H1 (cell line): ENCODE measurements at regions not wholly inside any gene's neighbourhood (a gene's known extent, or its start where the extent isn't known, plus 50 kb on each side); places are given as distances from the start of the nearest gene placed in this dataset.

ENCODE experiments used
- CBX5 ChIP-seq: fragments of 300-800, 300-1000 bp; sonication (generic); IDR thresholded peaks from 2 replicates; pipeline ENCODE4 v1.7.1; 2016; ENCODE audit warnings: antibody characterized with exemption, low read length, low read depth
- NRF1 ChIP-seq: IDR thresholded peaks from 2 replicates; pipeline ENCODE4 v1.6.1; 2011; ENCODE audit warnings: mild to moderate bottlenecking, low read depth, low read length, improper control_type of control experiment
- RFX5 ChIP-seq: IDR thresholded peaks from 2 replicates; pipeline ENCODE4 v1.6.1; 2011; ENCODE audit warnings: low read depth, low read length, improper control_type of control experiment, borderline replicate concordance
- SAP30 ChIP-seq: fragments of 300-600 bp; sonication (generic); IDR thresholded peaks from 2 replicates; pipeline ENCODE4 v1.7.1; 2012; ENCODE audit warnings: low read length, moderate library complexity, mild to moderate bottlenecking, inconsistent platforms; ENCODE audit not compliant: insufficient read depth, insufficient replicate concordance
- TAF1 ChIP-seq: IDR thresholded peaks from 2 replicates; pipeline ENCODE4 v1.6.1; 2011; ENCODE audit warnings: mild to moderate bottlenecking, low read depth, low read length
- TF ChIP-seq, protein P1 (sequence below): fragments of 300-600 bp; sonication (generic); IDR thresholded peaks from 2 replicates; pipeline ENCODE4 v1.7.1; 2012; ENCODE audit warnings: low read length, moderate library complexity, mild to moderate bottlenecking, inconsistent platforms; ENCODE audit not compliant: insufficient replicate concordance

GRCh38 chr4:89619206-89619962 is 217.6 kb downstream of the SNCA start (continued):
- TF ChIP-seq, protein P1, sequence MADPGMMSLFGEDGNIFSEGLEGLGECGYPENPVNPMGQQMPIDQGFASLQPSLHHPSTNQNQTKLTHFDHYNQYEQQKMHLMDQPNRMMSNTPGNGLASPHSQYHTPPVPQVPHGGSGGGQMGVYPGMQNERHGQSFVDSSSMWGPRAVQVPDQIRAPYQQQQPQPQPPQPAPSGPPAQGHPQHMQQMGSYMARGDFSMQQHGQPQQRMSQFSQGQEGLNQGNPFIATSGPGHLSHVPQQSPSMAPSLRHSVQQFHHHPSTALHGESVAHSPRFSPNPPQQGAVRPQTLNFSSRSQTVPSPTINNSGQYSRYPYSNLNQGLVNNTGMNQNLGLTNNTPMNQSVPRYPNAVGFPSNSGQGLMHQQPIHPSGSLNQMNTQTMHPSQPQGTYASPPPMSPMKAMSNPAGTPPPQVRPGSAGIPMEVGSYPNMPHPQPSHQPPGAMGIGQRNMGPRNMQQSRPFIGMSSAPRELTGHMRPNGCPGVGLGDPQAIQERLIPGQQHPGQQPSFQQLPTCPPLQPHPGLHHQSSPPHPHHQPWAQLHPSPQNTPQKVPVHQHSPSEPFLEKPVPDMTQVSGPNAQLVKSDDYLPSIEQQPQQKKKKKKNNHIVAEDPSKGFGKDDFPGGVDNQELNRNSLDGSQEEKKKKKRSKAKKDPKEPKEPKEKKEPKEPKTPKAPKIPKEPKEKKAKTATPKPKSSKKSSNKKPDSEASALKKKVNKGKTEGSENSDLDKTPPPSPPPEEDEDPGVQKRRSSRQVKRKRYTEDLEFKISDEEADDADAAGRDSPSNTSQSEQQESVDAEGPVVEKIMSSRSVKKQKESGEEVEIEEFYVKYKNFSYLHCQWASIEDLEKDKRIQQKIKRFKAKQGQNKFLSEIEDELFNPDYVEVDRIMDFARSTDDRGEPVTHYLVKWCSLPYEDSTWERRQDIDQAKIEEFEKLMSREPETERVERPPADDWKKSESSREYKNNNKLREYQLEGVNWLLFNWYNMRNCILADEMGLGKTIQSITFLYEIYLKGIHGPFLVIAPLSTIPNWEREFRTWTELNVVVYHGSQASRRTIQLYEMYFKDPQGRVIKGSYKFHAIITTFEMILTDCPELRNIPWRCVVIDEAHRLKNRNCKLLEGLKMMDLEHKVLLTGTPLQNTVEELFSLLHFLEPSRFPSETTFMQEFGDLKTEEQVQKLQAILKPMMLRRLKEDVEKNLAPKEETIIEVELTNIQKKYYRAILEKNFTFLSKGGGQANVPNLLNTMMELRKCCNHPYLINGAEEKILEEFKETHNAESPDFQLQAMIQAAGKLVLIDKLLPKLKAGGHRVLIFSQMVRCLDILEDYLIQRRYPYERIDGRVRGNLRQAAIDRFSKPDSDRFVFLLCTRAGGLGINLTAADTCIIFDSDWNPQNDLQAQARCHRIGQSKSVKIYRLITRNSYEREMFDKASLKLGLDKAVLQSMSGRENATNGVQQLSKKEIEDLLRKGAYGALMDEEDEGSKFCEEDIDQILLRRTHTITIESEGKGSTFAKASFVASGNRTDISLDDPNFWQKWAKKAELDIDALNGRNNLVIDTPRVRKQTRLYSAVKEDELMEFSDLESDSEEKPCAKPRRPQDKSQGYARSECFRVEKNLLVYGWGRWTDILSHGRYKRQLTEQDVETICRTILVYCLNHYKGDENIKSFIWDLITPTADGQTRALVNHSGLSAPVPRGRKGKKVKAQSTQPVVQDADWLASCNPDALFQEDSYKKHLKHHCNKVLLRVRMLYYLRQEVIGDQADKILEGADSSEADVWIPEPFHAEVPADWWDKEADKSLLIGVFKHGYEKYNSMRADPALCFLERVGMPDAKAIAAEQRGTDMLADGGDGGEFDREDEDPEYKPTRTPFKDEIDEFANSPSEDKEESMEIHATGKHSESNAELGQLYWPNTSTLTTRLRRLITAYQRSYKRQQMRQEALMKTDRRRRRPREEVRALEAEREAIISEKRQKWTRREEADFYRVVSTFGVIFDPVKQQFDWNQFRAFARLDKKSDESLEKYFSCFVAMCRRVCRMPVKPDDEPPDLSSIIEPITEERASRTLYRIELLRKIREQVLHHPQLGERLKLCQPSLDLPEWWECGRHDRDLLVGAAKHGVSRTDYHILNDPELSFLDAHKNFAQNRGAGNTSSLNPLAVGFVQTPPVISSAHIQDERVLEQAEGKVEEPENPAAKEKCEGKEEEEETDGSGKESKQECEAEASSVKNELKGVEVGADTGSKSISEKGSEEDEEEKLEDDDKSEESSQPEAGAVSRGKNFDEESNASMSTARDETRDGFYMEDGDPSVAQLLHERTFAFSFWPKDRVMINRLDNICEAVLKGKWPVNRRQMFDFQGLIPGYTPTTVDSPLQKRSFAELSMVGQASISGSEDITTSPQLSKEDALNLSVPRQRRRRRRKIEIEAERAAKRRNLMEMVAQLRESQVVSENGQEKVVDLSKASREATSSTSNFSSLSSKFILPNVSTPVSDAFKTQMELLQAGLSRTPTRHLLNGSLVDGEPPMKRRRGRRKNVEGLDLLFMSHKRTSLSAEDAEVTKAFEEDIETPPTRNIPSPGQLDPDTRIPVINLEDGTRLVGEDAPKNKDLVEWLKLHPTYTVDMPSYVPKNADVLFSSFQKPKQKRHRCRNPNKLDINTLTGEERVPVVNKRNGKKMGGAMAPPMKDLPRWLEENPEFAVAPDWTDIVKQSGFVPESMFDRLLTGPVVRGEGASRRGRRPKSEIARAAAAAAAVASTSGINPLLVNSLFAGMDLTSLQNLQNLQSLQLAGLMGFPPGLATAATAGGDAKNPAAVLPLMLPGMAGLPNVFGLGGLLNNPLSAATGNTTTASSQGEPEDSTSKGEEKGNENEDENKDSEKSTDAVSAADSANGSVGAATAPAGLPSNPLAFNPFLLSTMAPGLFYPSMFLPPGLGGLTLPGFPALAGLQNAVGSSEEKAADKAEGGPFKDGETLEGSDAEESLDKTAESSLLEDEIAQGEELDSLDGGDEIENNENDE, result no peak
- TF ChIP-seq SAP30, result no peak
- TF ChIP-seq CBX5, result no peak
- no peak for TF ChIP-seq TAF1
- no peak for TF ChIP-seq NRF1
- TF ChIP-seq RFX5, result no peak
- TF ChIP-seq, all 59 proteins: peak for 0
